ENCODE measurements at regions not wholly inside any gene's neighbourhood (a gene's known extent, or its start where the extent isn't known, plus 50 kb on each side); places are given as distances from the start of the nearest gene placed in this dataset.

GRCh38 chr6:164308339-164308738 lies 893.8 kb downstream of the QKI start:
- ATAC-seq (ENCODE audit: low read depth in 2 of 2) = no peak
- H3K9me3 Mint-ChIP-seq = peaks cover 0 to 14% (median 8%) of the 10 kb centered on the region in 7 donors
- no peaks in the 10 kb centered on the region for H3K27me3 Mint-ChIP-seq
- no peak for DNase-seq
- no peak overlapping the region for H3K27ac Mint-ChIP-seq
- H3K4me1 Mint-ChIP-seq = no peaks in the 10 kb centered on the region
- no peaks in the 10 kb centered on the region for H3K36me3 Mint-ChIP-seq
- no peak overlapping the region for H3K4me3 Mint-ChIP-seq

GRCh38 chr6:164303102-164303964 lies 888.8 kb downstream of the QKI start:
- Mint-ChIP-seq H3K27ac (no peak overlapping the region), H3K27me3 (no peaks in the 10 kb centered on the region), H3K4me1 (no peaks in the 10 kb centered on the region), H3K36me3 (no peaks in the 10 kb centered on the region), H3K4me3 (no peak overlapping the region), H3K9me3 (peaks cover 0 to 10% (median 0%) of the 10 kb centered on the region in 7 donors)
- ATAC-seq (ENCODE audit: low read depth in 2 of 2) (no peak), DNase-seq (no peak)

- H3K36me3 Mint-ChIP-seq = no peaks in the 10 kb centered on the region
- H3K27ac Mint-ChIP-seq = no peak overlapping the region
- no peak overlapping the region for H3K4me3 Mint-ChIP-seq
- no peaks in the 10 kb centered on the region for H3K27me3 Mint-ChIP-seq
- ATAC-seq (ENCODE audit: low read depth in 2 of 2) (no peak), DNase-seq (no peak)
- peaks cover 2 to 16% (median 6%) of the 10 kb centered on the region in 7 donors for H3K9me3 Mint-ChIP-seq
- no peaks in the 10 kb centered on the region for H3K4me1 Mint-ChIP-seq
These were observed 881.9 kb downstream of the QKI start for GRCh38 chr6:164296411-164296810.

GRCh38 chr6:164294047-164294784 lies 879.7 kb downstream of the QKI start:
- H3K36me3 Mint-ChIP-seq = no peaks in the 10 kb centered on the region
- no peak overlapping the region for H3K4me3 Mint-ChIP-seq
- no peak overlapping the region for H3K27ac Mint-ChIP-seq
- peaks cover 2 to 16% (median 6%) of the 10 kb centered on the region in 7 donors for H3K9me3 Mint-ChIP-seq
- ATAC-seq (ENCODE audit: low read depth in 2 of 2) = no peak
- DNase-seq = no peak
- H3K27me3 Mint-ChIP-seq = no peaks in the 10 kb centered on the region
- no peaks in the 10 kb centered on the region for H3K4me1 Mint-ChIP-seq

GRCh38 chr6:164291224-164291623 lies 876.7 kb downstream of the QKI start:
- Mint-ChIP-seq H3K36me3 (no peaks in the 10 kb centered on the region), H3K4me1 (no peaks in the 10 kb centered on the region), H3K9me3 (peaks cover 2 to 16% (median 6%) of the 10 kb centered on the region in 7 donors), H3K4me3 (no peak overlapping the region), H3K27ac (no peak overlapping the region), H3K27me3 (no peaks in the 10 kb centered on the region)
- DNase-seq = no peak
- ATAC-seq (ENCODE audit: low read depth in 2 of 2) = no peak

- Mint-ChIP-seq H3K4me3 (peak overlapping the region in 1 of 8 donors; percentile 10), H3K9me3 (peaks cover 0 to 16% (median 6%) of the 10 kb centered on the region in 7 donors), H3K4me1 (no peaks in the 10 kb centered on the region), H3K36me3 (no peaks in the 10 kb centered on the region), H3K27ac (no peak overlapping the region), H3K27me3 (no peaks in the 10 kb centered on the region)
- ATAC-seq (ENCODE audit: low read depth in 2 of 2) (no peak), DNase-seq (no peak)
These were observed 875.6 kb downstream of the QKI start for GRCh38 chr6:164290101-164290500.

- H3K4me3 Mint-ChIP-seq = no peak overlapping the region
- no peaks in the 10 kb centered on the region for H3K36me3 Mint-ChIP-seq
- H3K27me3 Mint-ChIP-seq = no peaks in the 10 kb centered on the region
- DNase-seq (no peak), ATAC-seq (ENCODE audit: low read depth in 2 of 2) (no peak)
- H3K27ac Mint-ChIP-seq = no peak overlapping the region
- peaks cover 0 to 16% (median 5%) of the 10 kb centered on the region in 7 donors for H3K9me3 Mint-ChIP-seq
- no peaks in the 10 kb centered on the region for H3K4me1 Mint-ChIP-seq
These were observed 871.5 kb downstream of the QKI start for GRCh38 chr6:164286011-164286410.

- H3K9me3 Mint-ChIP-seq = peaks cover 3 to 8% (median 6%) of the 10 kb centered on the region in 7 donors
- H3K27ac Mint-ChIP-seq = no peak overlapping the region
- peak overlapping the region in 1 of 8 donors; percentile 38 for H3K4me3 Mint-ChIP-seq
- ATAC-seq (ENCODE audit: low read depth in 2 of 2) (no peak), DNase-seq (no peak)
- H3K27me3 Mint-ChIP-seq = no peaks in the 10 kb centered on the region
- H3K4me1 Mint-ChIP-seq = no peaks in the 10 kb centered on the region
- H3K36me3 Mint-ChIP-seq = no peaks in the 10 kb centered on the region
These were observed 869.1 kb downstream of the QKI start for GRCh38 chr6:164283574-164283973.

- H3K27me3 Mint-ChIP-seq = no peaks in the 10 kb centered on the region
- H3K4me1 Mint-ChIP-seq = no peaks in the 10 kb centered on the region
- H3K9me3 Mint-ChIP-seq = peaks cover 4 to 16% (median 10%) of the 10 kb centered on the region in 7 donors
- no peak overlapping the region for H3K4me3 Mint-ChIP-seq
- H3K36me3 Mint-ChIP-seq = no peaks in the 10 kb centered on the region
- H3K27ac Mint-ChIP-seq = no peak overlapping the region
- DNase-seq (no peak), ATAC-seq (ENCODE audit: low read depth in 2 of 2) (no peak)
These were observed 861.7 kb downstream of the QKI start for GRCh38 chr6:164276211-164276610.

GRCh38 chr6:164275773-164276172 lies 861.3 kb downstream of the QKI start:
- Mint-ChIP-seq H3K27me3 (no peaks in the 10 kb centered on the region), H3K4me1 (no peaks in the 10 kb centered on the region), H3K36me3 (no peaks in the 10 kb centered on the region), H3K4me3 (no peak overlapping the region), H3K9me3 (peaks cover 4 to 16% (median 11%) of the 10 kb centered on the region in 7 donors), H3K27ac (no peak overlapping the region)
- DNase-seq (no peak), ATAC-seq (ENCODE audit: low read depth in 2 of 2) (no peak)

GRCh38 chr6:164274493-164274892 lies 860.0 kb downstream of the QKI start:
- H3K4me1 Mint-ChIP-seq = no peaks in the 10 kb centered on the region
- H3K27me3 Mint-ChIP-seq = no peaks in the 10 kb centered on the region
- H3K27ac Mint-ChIP-seq = no peak overlapping the region
- DNase-seq = no peak
- peaks cover 2 to 16% (median 12%) of the 10 kb centered on the region in 7 donors for H3K9me3 Mint-ChIP-seq
- H3K36me3 Mint-ChIP-seq = no peaks in the 10 kb centered on the region
- H3K4me3 Mint-ChIP-seq = no peak overlapping the region
- no peak for ATAC-seq (ENCODE audit: low read depth in 2 of 2)

- Mint-ChIP-seq H3K9me3 (peaks cover 2 to 13% (median 10%) of the 10 kb centered on the region in 7 donors), H3K4me1 (no peaks in the 10 kb centered on the region), H3K27me3 (no peaks in the 10 kb centered on the region), H3K4me3 (no peak overlapping the region), H3K27ac (no peak overlapping the region), H3K36me3 (no peaks in the 10 kb centered on the region)
- ATAC-seq (ENCODE audit: low read depth in 2 of 2) = no peak
- no peak for DNase-seq
These were observed 859.0 kb downstream of the QKI start for GRCh38 chr6:164273491-164273890.

GRCh38 chr6:164266851-164267250 lies 852.3 kb downstream of the QKI start:
- peaks cover 0 to 4% (median 0%) of the 10 kb centered on the region in 3 donors for H3K27me3 Mint-ChIP-seq
- H3K9me3 Mint-ChIP-seq = peaks cover 0 to 12% (median 5%) of the 10 kb centered on the region in 7 donors

GRCh38 chr6:164262348-164262747 lies 847.8 kb downstream of the QKI start:
- Mint-ChIP-seq H3K4me1 (no peaks in the 10 kb centered on the region), H3K4me3 (no peak overlapping the region), H3K36me3 (no peaks in the 10 kb centered on the region), H3K9me3 (peaks cover 0 to 7% (median 2%) of the 10 kb centered on the region in 7 donors), H3K27me3 (no peaks in the 10 kb centered on the region), H3K27ac (no peak overlapping the region)
- ATAC-seq (ENCODE audit: low read depth in 2 of 2) = no peak
- no peak for DNase-seq

More at GRCh38 chr6:164266851-164267250, 852.3 kb downstream of the QKI start:
- DNase-seq (no peak), ATAC-seq (ENCODE audit: low read depth in 2 of 2) (no peak)
- Mint-ChIP-seq H3K36me3 (no peaks in the 10 kb centered on the region), H3K27ac (no peak overlapping the region), H3K4me1 (no peaks in the 10 kb centered on the region), H3K4me3 (no peak overlapping the region)
